ENCODE measurements at regions not wholly inside any gene's neighbourhood (a gene's known extent, or its start where the extent isn't known, plus 50 kb on each side); places are given as distances from the start of the nearest gene placed in this dataset.

GRCh38 chr2:122884889-122885288 lies 1129.4 kb downstream of the TSN start:
- H3K27me3 ChIP-seq (ENCODE audit: control insufficient read depth in 2 of 2, insufficient read depth in 2 of 2, low read length in 2 of 2): no peaks in the 10 kb centered on the region
- no peaks in the 10 kb centered on the region for H3K79me2 ChIP-seq (ENCODE audit: insufficient read depth, low read length)
- H3K36me3 ChIP-seq (replicated peaks in 1 of 2; ENCODE audit: control insufficient read depth in 1 of 2, insufficient read depth in 2 of 2, low read length in 2 of 2): no peaks in the 10 kb centered on the region
- H3K9me3 ChIP-seq (replicated peaks in 1 of 2; ENCODE audit: control insufficient read depth in 1 of 2, insufficient read depth in 1 of 2, low read length in 2 of 2): no peaks in the 10 kb centered on the region
- Mint-ChIP-seq H3K4me3 (no peak overlapping the region), H3K27me3 (ENCODE audit: low read depth in 3 of 3) (peaks cover 0 to 7% (median 3%) of the 10 kb centered on the region in 3 donors), H3K27ac (no peak overlapping the region), H3K4me1 (no peaks in the 10 kb centered on the region), H3K36me3 (no peaks in the 10 kb centered on the region), H3K9me3 (peaks cover 0 to 5% (median 0%) of the 10 kb centered on the region in 7 donors)
- no peak overlapping the region for H2AFZ ChIP-seq (ENCODE audit: insufficient read depth, low read depth, low read length, poor library complexity, severe bottlenecking)
- 100% methylated on average over 1 of the region's 3 CpGs for WGBS (ENCODE audit: insufficient coverage)
- no peak overlapping the region for H3K9ac ChIP-seq (ENCODE audit: insufficient read depth, low read length, poor library complexity, severe bottlenecking)
- intact Hi-C loops (cut with micrococcal nuclease): no loop called here
- no peak for TF ChIP-seq CTCF (IDR thresholded peaks at IDR 0.05)
- DNase-seq: no peak
- no peaks in the 10 kb centered on the region for H3K4me1 ChIP-seq (ENCODE audit: control insufficient read depth in 1 of 2, insufficient read depth in 2 of 2, low read length in 2 of 2)
- H3K4me2 ChIP-seq (replicated peaks; ENCODE audit: extremely low read depth, low read length, poor library complexity, severe bottlenecking): no peak overlapping the region
- no peak overlapping the region for H3K27ac ChIP-seq (ENCODE audit: low read depth in 1 of 2, low read length in 2 of 2)
- no peak overlapping the region for H3K4me3 ChIP-seq (replicated peaks in 1 of 3; ENCODE audit: low read depth in 2 of 3, low read length in 3 of 3)
- H4K20me1 ChIP-seq (ENCODE audit: insufficient read depth, low read length): no peaks in the 10 kb centered on the region

- Histone ChIP-seq H3K9ac (ENCODE audit: insufficient read depth, low read length, poor library complexity, severe bottlenecking) (no peak overlapping the region), H3K27ac (ENCODE audit: low read depth in 1 of 2, low read length in 2 of 2) (no peak overlapping the region), H3K9me3 (replicated peaks in 1 of 2; ENCODE audit: control insufficient read depth in 1 of 2, insufficient read depth in 1 of 2, low read length in 2 of 2) (no peaks in the 10 kb centered on the region), H4K20me1 (ENCODE audit: insufficient read depth, low read length) (no peaks in the 10 kb centered on the region), H3K27me3 (ENCODE audit: control insufficient read depth in 2 of 2, insufficient read depth in 2 of 2, low read length in 2 of 2) (no peaks in the 10 kb centered on the region), H3K4me3 (replicated peaks in 1 of 3; ENCODE audit: low read depth in 2 of 3, low read length in 3 of 3) (no peak overlapping the region), H3K4me2 (replicated peaks; ENCODE audit: extremely low read depth, low read length, poor library complexity, severe bottlenecking) (no peak overlapping the region), H3K79me2 (ENCODE audit: insufficient read depth, low read length) (no peaks in the 10 kb centered on the region), H3K4me1 (ENCODE audit: control insufficient read depth in 1 of 2, insufficient read depth in 2 of 2, low read length in 2 of 2) (no peaks in the 10 kb centered on the region), H2AFZ (ENCODE audit: insufficient read depth, low read depth, low read length, poor library complexity, severe bottlenecking) (no peak overlapping the region), H3K36me3 (replicated peaks in 1 of 2; ENCODE audit: control insufficient read depth in 1 of 2, insufficient read depth in 2 of 2, low read length in 2 of 2) (no peaks in the 10 kb centered on the region)
- H3K36me3 Mint-ChIP-seq: no peaks in the 10 kb centered on the region
- H3K4me1 Mint-ChIP-seq: no peaks in the 10 kb centered on the region
- no peak for DNase-seq
- H3K27ac Mint-ChIP-seq: no peak overlapping the region
- WGBS (ENCODE audit: insufficient coverage): 86% methylated on average over 1 of the region's 3 CpGs
- intact Hi-C loops (cut with micrococcal nuclease): no loop called here
- peaks cover 0 to 5% (median 0%) of the 10 kb centered on the region in 7 donors for H3K9me3 Mint-ChIP-seq
- TF ChIP-seq CTCF (IDR thresholded peaks at IDR 0.05): no peak
- H3K4me3 Mint-ChIP-seq: no peak overlapping the region
- H3K27me3 Mint-ChIP-seq (ENCODE audit: low read depth in 3 of 3): peaks cover 0 to 7% (median 6%) of the 10 kb centered on the region in 3 donors
These were observed 1130.0 kb downstream of the TSN start for GRCh38 chr2:122885436-122885835.
